ENCODE measurements at regions not wholly inside any gene's neighbourhood (a gene's known extent, or its start where the extent isn't known, plus 50 kb on each side); places are given as distances from the start of the nearest gene placed in this dataset.

GRCh38 chr2:175234153-175234552 is 52.6 kb upstream of the ATP5MC3 start:
- TF ChIP-seq CBX3 (IDR thresholded peaks at IDR 0.05; ENCODE audit: low read depth) (no peak), CTCF (IDR thresholded peaks at IDR 0.05 in 2 of 3, conservative IDR thresholded peaks at IDR 0.05 in 1 of 3; ENCODE audit: borderline replicate concordance in 1 of 3, insufficient read depth in 1 of 3, low read depth in 2 of 3, low read length in 2 of 3) (no peak), POLR2A (IDR thresholded peaks at IDR 0.05; ENCODE audit: borderline replicate concordance, extremely low read depth, insufficient read depth, insufficient read length) (no peak), ELF1 (IDR thresholded peaks at IDR 0.05; ENCODE audit: borderline replicate concordance, low read depth) (no peak), YY1 (IDR thresholded peaks at IDR 0.05; ENCODE audit: extremely low read depth, insufficient replicate concordance, low read depth, low read length) (no peak), POLR2AphosphoS5 (IDR thresholded peaks at IDR 0.05; ENCODE audit: low read depth, low read length) (no peak), REST (IDR thresholded peaks at IDR 0.05; ENCODE audit: low read depth) (no peak), EZH2phosphoT487 (IDR thresholded peaks at IDR 0.05; ENCODE audit: borderline replicate concordance) (no peak), RAD21 (IDR thresholded peaks at IDR 0.05; ENCODE audit: low read depth) (no peak), MAX (IDR thresholded peaks at IDR 0.05) (no peak), JUND (IDR thresholded peaks at IDR 0.05) (no peak), SIN3A (IDR thresholded peaks at IDR 0.05; ENCODE audit: low read depth) (no peak), CEBPB (IDR thresholded peaks at IDR 0.05; ENCODE audit: low read depth) (no peak), ZFX (IDR thresholded peaks at IDR 0.05) (no peak)
